OCI-LY1 (cell line): ENCODE measurements at regions not wholly inside any gene's neighbourhood (a gene's known extent, or its start where the extent isn't known, plus 50 kb on each side); places are given as distances from the start of the nearest gene placed in this dataset.

Experiments
- H2AFZ ChIP-seq: fragments of 200-600 bp; sonication (generic), shearing (Covaris generic); 2 replicates; pipeline ENCODE4 v1.6.0; 2014; ENCODE audit warnings: antibody characterized with exemption, mild to moderate bottlenecking, low read length
- H3F3A ChIP-seq: fragments of 200-600 bp; sonication (generic), shearing (Covaris generic); 2 replicates; pipeline ENCODE4 v1.6.0; 2014; ENCODE audit warnings: mild to moderate bottlenecking, antibody characterized with exemption, low read length, moderate library complexity; ENCODE audit not compliant: insufficient read depth
- H3K27ac ChIP-seq: fragments of 200-600 bp; sonication (generic); 2 replicates; pipeline ENCODE4 v1.5.1; 2014; ENCODE audit warnings: low read length, mixed run types, mild to moderate bottlenecking, low read depth; ENCODE audit not compliant: poor library complexity, severe bottlenecking
- H3K27me3 ChIP-seq: fragments of 200-600 bp; sonication (generic); 2 replicates; pipeline ENCODE4 v1.6.0; 2014; ENCODE audit warnings: antibody characterized with exemption, mild to moderate bottlenecking, low read length, moderate library complexity; ENCODE audit not compliant: insufficient read depth
- H3K36me3 ChIP-seq: fragments of 200-600 bp; sonication (generic); 2 replicates; pipeline ENCODE4 v1.6.1; 2014; ENCODE audit warnings: mild to moderate bottlenecking, antibody characterized with exemption, low read length, moderate library complexity, mixed read lengths; ENCODE audit not compliant: insufficient read depth
- H3K4me1 ChIP-seq: fragments of 200-600 bp; sonication (generic); 2 replicates; pipeline ENCODE4 v1.5.1; 2014; ENCODE audit warnings: mild to moderate bottlenecking, low read length, moderate library complexity; ENCODE audit not compliant: insufficient read depth, severe bottlenecking
- H3K4me2 ChIP-seq: fragments of 200-600 bp; sonication (generic), shearing (Covaris generic); 2 replicates; pipeline ENCODE4 v1.6.1; 2014; ENCODE audit warnings: low read length
- H3K4me3 ChIP-seq: fragments of 200-600 bp; sonication (generic); 2 replicates; pipeline ENCODE4 v1.5.1; 2014; ENCODE audit warnings: low read length, low read depth, mild to moderate bottlenecking, mixed read lengths; ENCODE audit not compliant: poor library complexity, severe bottlenecking
- H3K79me2 ChIP-seq: fragments of 200-600 bp; shearing (Covaris generic); 2 replicates; pipeline ENCODE4 v1.6.1; 2016; ENCODE audit warnings: mixed run types, low read length, mixed read lengths; ENCODE audit not compliant: insufficient read depth
- H3K9ac ChIP-seq: fragments of 200-600 bp; sonication (generic), shearing (Covaris generic); 2 replicates; pipeline ENCODE4 v1.6.1; 2014; ENCODE audit warnings: mild to moderate bottlenecking, low read length, mixed read lengths
- H3K9me2 ChIP-seq: fragments of 200-600 bp; sonication (generic), shearing (Covaris generic); 2 replicates; pipeline ENCODE4 v1.6.1; 2014; ENCODE audit warnings: low read depth, mild to moderate bottlenecking, low read length, mixed read lengths
- H3K9me3 ChIP-seq: fragments of 200-600 bp; shearing (Covaris generic); 2 replicates; pipeline ENCODE4 v1.6.1; 2014; ENCODE audit warnings: low read length, mixed read lengths
- H4K20me1 ChIP-seq: fragments of 200-600 bp; sonication (generic), shearing (Covaris generic); 2 replicates; pipeline ENCODE4 v1.6.0; 2016; ENCODE audit warnings: mild to moderate bottlenecking, low read length; ENCODE audit not compliant: insufficient read depth
- EZH2 ChIP-seq: fragments of 200-600 bp; sonication (generic), shearing (Covaris generic); IDR thresholded peaks from 2 replicates; pipeline ENCODE4 v1.8.0; 2017; ENCODE audit warnings: borderline replicate concordance, mixed run types, mild to moderate bottlenecking, antibody characterized with exemption, low read length, moderate library complexity, mixed read lengths
- TF ChIP-seq, protein P1 (sequence below): fragments of 200-600 bp; sonication (generic), shearing (Covaris generic); IDR thresholded peaks from 2 replicates; pipeline ENCODE4 v1.5.1; 2017; ENCODE audit warnings: mild to moderate bottlenecking, antibody characterized with exemption, low read length, moderate library complexity, mixed read lengths

DNA sequence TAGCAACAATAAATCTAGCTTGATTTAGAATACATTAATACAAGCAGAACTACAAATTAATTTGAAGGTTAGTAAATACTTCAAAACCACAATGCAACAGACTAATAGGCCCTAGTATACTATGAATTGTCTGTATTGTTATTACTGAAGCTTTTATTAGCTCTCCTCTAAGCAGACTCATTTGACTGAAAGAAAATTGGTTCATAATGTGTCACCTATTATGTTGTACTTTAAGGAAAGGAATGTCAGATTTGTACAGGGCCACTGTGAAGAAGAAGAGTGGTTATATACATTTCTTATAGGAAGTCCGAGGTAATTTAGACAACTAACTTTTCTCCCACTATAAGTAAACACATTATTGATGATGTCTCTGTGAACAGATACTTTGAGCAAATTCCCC, 954.5 kb downstream of the ZPLD1 start:
- Histone ChIP-seq H3K4me2 (no peak overlapping the region), H2AFZ (no peak overlapping the region), H3F3A (no peaks in the 10 kb centered on the region), H3K9me3 (no peaks in the 10 kb centered on the region), H3K79me2 (no peaks in the 10 kb centered on the region), H3K4me1 (no peaks in the 10 kb centered on the region), H3K27ac (no peak overlapping the region), H3K9me2 (no peaks in the 10 kb centered on the region), H3K36me3 (no peaks in the 10 kb centered on the region), H3K4me3 (no peak overlapping the region), H3K9ac (no peak overlapping the region), H3K27me3 (no peaks in the 10 kb centered on the region), H4K20me1 (no peaks in the 10 kb centered on the region)
- TF ChIP-seq, protein P1, sequence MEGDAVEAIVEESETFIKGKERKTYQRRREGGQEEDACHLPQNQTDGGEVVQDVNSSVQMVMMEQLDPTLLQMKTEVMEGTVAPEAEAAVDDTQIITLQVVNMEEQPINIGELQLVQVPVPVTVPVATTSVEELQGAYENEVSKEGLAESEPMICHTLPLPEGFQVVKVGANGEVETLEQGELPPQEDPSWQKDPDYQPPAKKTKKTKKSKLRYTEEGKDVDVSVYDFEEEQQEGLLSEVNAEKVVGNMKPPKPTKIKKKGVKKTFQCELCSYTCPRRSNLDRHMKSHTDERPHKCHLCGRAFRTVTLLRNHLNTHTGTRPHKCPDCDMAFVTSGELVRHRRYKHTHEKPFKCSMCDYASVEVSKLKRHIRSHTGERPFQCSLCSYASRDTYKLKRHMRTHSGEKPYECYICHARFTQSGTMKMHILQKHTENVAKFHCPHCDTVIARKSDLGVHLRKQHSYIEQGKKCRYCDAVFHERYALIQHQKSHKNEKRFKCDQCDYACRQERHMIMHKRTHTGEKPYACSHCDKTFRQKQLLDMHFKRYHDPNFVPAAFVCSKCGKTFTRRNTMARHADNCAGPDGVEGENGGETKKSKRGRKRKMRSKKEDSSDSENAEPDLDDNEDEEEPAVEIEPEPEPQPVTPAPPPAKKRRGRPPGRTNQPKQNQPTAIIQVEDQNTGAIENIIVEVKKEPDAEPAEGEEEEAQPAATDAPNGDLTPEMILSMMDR, result no peak
- TF ChIP-seq EZH2, result no peak

DNA sequence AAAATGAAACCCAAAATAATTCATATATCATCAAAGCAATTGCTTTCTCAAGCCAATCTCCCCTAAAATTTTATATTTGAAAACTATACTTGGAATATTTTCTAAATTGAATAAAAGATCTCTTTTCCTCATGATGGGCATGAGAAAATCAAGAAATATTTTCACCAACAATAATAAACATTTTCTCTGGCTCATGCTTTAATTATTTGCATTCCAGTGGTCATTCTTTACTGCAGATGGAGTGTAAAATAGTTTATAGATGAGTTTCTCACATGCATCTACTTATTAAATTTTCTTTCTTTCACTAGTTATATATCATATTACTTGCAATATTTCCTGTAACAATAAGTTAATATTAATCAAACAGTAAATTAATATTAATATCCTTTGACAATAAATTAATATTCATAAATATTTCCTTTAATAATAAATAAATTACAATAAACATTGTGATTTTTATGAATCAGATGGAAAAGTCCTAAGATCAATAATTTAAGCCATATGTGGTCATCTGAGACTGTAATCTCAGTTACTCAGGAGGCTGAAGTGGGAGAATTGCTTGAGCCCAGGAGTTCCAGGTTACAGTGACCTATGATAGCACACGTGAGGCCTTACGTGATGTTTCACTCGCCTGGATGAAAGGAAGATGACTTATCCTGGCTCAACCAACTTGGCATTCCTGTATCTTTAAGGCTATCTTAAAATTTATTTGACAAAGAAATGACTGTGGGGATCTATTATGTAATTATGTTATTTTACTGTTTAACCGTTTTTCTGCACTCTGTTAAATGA, 958.8 kb downstream of the ZPLD1 start:
- Histone ChIP-seq H3K27me3 (no peaks in the 10 kb centered on the region), H3K9ac (no peak overlapping the region), H3K27ac (no peak overlapping the region), H3K9me3 (no peaks in the 10 kb centered on the region), H3K4me2 (no peak overlapping the region), H4K20me1 (no peaks in the 10 kb centered on the region), H3K9me2 (no peaks in the 10 kb centered on the region), H3K4me3 (no peak overlapping the region), H3F3A (no peaks in the 10 kb centered on the region), H3K36me3 (no peaks in the 10 kb centered on the region), H2AFZ (no peak overlapping the region), H3K79me2 (no peaks in the 10 kb centered on the region), H3K4me1 (no peaks in the 10 kb centered on the region)
- TF ChIP-seq EZH2, result no peak
- TF ChIP-seq, protein P1, result no peak

DNA sequence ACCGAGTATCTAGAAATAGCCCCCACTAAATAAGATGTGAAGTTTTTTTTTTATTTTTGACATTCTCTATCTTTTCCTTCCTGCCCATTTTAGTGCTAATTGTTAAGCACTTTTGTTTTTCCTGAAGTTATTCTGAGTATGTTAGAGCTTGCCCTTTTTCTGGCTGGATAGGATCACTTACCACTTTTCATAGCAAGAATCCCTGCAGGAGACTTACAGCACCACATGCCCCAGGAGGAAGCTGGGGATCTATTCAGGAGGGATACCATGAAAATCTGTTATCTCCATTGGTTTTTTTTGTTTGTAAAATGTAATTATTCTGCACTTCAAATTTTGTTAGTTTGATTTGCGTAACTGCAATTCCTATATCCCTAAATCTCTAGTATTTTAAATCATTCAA, 968.4 kb downstream of the ZPLD1 start:
- no peaks in the 10 kb centered on the region for H3K36me3 ChIP-seq
- TF ChIP-seq EZH2, result no peak
- TF ChIP-seq, protein P1, result no peak

More for the DNA sequence above, 968.4 kb downstream of the ZPLD1 start:
- H4K20me1 ChIP-seq, result no peaks in the 10 kb centered on the region
- H3K4me2 ChIP-seq, result no peak overlapping the region
- no peaks in the 10 kb centered on the region for H3K4me1 ChIP-seq
- no peak overlapping the region for H3K4me3 ChIP-seq
- no peaks in the 10 kb centered on the region for H3K9me3 ChIP-seq
- H3K79me2 ChIP-seq, result no peaks in the 10 kb centered on the region
- no peaks in the 10 kb centered on the region for H3F3A ChIP-seq
- H3K27me3 ChIP-seq, result no peaks in the 10 kb centered on the region
- no peak overlapping the region for H3K9ac ChIP-seq
- H3K27ac ChIP-seq, result no peak overlapping the region
- H3K9me2 ChIP-seq, result no peaks in the 10 kb centered on the region
- no peak overlapping the region for H2AFZ ChIP-seq
